Mononuclear cell (primary cell): ENCODE measurements at regions not wholly inside any gene's neighbourhood (a gene's known extent, or its start where the extent isn't known, plus 50 kb on each side); places are given as distances from the start of the nearest gene placed in this dataset.

Source experiments
- H3K27me3 ChIP-seq: 2 replicates; pipeline ENCODE4 v1.6.0; 2011; ENCODE audit warnings: low read length, control low read depth; ENCODE audit not compliant: insufficient read depth
- H3K4me1 ChIP-seq: 2 replicates; pipeline ENCODE4 v1.5.1; 2011; ENCODE audit warnings: mild to moderate bottlenecking, low read length, control low read depth; ENCODE audit not compliant: insufficient read depth
- H3K4me3 ChIP-seq: 2 replicates; pipeline ENCODE4 v1.5.1; 2011; ENCODE audit warnings: mild to moderate bottlenecking, low read length, moderate library complexity
- H3K9me3 ChIP-seq: 2 replicates; pipeline ENCODE4 v1.5.1; 2011; ENCODE audit warnings: low read depth, mild to moderate bottlenecking, control low read depth, low read length

- Histone ChIP-seq H3K4me3 (no peak overlapping the region), H3K4me1 (no peaks in the 10 kb centered on the region), H3K27me3 (no peaks in the 10 kb centered on the region), H3K9me3 (no peaks in the 10 kb centered on the region)
Measured at GRCh38 chr6:56766139-56766805, 123.6 kb upstream of the DST start.

GRCh38 chr6:56765494-56765893, 122.8 kb upstream of the DST start:
- Histone ChIP-seq H3K9me3 (no peaks in the 10 kb centered on the region), H3K27me3 (no peaks in the 10 kb centered on the region), H3K4me3 (no peak overlapping the region), H3K4me1 (no peaks in the 10 kb centered on the region)

DNA sequence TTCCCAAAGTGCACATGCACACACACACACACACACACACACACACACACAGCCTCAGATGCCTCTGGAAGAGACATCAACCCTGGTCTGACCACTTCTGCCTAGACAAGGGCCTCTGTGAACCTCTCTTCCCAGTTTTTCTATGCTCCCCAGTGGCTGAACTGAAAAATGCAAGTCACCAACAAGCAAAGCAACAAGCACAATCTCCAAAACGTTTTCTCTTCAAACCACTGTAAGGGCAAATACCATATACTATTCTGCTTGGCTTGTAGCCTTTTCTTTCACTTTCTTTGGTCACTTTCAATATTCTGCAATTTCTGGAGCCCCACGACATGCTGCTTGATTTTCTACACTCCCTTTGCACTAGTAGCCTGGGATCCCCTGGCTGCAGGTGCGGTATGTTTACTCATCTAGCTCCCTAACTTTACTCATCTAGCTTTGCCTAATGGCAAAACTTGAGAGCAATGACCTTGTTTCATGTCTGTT, 121.4 kb upstream of the DST start:
- no peaks in the 10 kb centered on the region for H3K27me3 ChIP-seq
- no peak overlapping the region for H3K4me3 ChIP-seq
- no peaks in the 10 kb centered on the region for H3K4me1 ChIP-seq
- no peaks in the 10 kb centered on the region for H3K9me3 ChIP-seq

- no peaks in the 10 kb centered on the region for H3K9me3 ChIP-seq
- no peak overlapping the region for H3K4me3 ChIP-seq
- H3K27me3 ChIP-seq: no peaks in the 10 kb centered on the region
- no peaks in the 10 kb centered on the region for H3K4me1 ChIP-seq
Measured at GRCh38 chr6:56761651-56762050, 119.0 kb upstream of the DST start.

DNA sequence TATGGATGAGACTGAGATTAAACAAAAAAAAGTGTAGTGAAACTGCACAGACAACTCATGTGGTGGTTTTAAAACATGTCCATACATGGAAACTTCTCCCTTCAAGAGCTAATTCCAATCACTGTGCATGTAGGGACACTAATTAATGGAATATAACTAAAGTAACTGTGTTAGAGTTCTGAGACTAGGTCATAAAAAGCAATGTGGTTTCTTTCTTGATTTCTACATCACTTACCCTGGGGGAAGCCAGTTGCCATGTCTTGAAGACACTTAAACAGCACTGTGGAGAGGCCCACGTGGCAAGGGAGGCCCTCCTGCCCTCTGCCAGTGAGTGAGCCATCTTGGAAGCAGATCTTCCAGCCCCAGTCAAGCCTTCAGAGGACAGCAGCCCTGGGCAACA, 118.2 kb upstream of the DST start:
- no peaks in the 10 kb centered on the region for H3K9me3 ChIP-seq
- H3K4me3 ChIP-seq: no peak overlapping the region
- no peaks in the 10 kb centered on the region for H3K27me3 ChIP-seq
- H3K4me1 ChIP-seq: no peaks in the 10 kb centered on the region

GRCh38 chr6:56759521-56759920, 116.8 kb upstream of the DST start:
- Histone ChIP-seq H3K27me3 (no peaks in the 10 kb centered on the region), H3K4me3 (no peak overlapping the region), H3K9me3 (no peaks in the 10 kb centered on the region), H3K4me1 (no peaks in the 10 kb centered on the region)

DNA sequence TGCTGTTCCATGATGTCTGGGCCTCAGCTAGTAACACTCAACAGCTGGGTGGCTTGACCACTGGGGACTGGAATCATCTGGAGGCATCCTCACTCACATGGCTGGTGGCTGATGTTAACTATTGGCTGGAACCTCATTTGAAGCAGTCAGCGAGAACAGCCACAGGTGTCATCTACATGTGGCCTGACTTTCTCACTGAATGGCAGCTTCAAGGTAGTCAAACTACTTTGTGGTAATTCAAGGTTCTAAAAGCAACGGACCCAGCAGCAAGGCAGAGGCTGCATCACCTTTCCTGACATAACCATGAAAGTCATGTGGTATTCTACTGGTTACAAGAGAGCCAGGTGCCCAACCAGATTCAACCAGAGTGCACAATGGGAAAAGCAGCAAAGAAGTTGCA, 115.9 kb upstream of the DST start:
- Histone ChIP-seq H3K27me3 (no peaks in the 10 kb centered on the region), H3K4me3 (no peak overlapping the region), H3K9me3 (no peaks in the 10 kb centered on the region), H3K4me1 (no peaks in the 10 kb centered on the region)

GRCh38 chr6:56758120-56758519, 115.4 kb upstream of the DST start:
- H3K9me3 ChIP-seq: no peaks in the 10 kb centered on the region
- H3K4me1 ChIP-seq: no peaks in the 10 kb centered on the region
- H3K4me3 ChIP-seq: no peak overlapping the region
- no peaks in the 10 kb centered on the region for H3K27me3 ChIP-seq

DNA sequence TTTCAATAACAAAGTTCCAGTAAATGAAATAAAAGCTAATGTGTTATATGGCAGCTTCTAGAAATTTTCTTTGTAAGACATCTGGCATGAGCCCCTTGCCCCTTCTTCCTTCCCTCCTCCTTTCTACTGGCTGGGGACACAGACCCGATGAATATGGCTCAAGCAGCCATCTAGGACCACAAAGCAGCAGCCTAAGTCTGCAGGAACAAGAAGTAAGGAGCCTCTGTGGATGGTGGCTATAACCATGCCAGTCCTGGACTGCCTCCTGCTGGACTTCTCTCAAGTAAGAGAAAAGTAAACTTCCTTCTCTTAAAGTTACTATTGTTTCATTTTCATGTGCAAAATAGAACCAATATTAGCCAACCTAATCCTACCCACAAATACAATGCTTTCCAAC, 114.9 kb upstream of the DST start:
- Histone ChIP-seq H3K4me3 (no peak overlapping the region), H3K27me3 (no peaks in the 10 kb centered on the region), H3K9me3 (no peaks in the 10 kb centered on the region), H3K4me1 (no peaks in the 10 kb centered on the region)

DNA sequence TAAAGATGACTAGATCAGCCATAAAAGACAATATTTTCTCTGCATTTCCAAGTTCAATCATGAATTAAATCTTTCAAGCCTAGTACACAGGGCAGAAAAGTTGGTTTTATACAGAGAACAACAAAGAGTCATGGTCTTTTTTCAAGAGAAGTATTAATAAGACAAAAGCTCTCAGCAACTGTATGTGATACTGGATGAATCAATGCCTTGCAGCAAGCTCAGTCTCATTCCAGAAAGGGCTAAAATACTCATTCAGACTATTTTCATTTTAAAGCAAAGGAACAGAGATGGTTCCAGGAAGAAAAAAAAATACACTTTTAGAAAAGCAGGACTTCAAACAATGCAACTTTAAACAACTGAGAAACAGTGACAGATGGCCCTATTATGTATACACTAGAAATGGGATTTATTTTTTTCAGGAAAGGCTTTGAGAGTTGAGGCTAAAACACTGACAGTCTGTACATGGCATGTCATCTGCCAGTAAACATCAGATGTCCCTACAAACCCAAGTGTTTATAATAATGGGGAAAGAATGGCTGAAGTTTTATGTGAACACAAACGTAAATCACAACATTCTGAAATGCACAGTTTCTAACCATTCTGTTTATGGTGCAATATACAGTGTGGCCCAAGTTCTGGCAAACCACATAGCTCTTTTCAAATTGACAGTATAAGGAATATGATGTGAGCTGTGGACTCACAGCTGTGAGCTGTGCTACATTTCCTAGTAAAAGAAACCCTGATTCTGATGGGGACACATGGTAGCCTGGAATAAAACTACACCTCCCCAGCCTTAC, 114.3 kb upstream of the DST start:
- Histone ChIP-seq H3K4me1 (no peaks in the 10 kb centered on the region), H3K4me3 (no peak overlapping the region), H3K9me3 (no peaks in the 10 kb centered on the region), H3K27me3 (no peaks in the 10 kb centered on the region)

- Histone ChIP-seq H3K4me1 (no peaks in the 10 kb centered on the region), H3K9me3 (no peaks in the 10 kb centered on the region), H3K27me3 (no peaks in the 10 kb centered on the region), H3K4me3 (no peak overlapping the region)
Measured at GRCh38 chr6:56756219-56756789, 113.6 kb upstream of the DST start.

DNA sequence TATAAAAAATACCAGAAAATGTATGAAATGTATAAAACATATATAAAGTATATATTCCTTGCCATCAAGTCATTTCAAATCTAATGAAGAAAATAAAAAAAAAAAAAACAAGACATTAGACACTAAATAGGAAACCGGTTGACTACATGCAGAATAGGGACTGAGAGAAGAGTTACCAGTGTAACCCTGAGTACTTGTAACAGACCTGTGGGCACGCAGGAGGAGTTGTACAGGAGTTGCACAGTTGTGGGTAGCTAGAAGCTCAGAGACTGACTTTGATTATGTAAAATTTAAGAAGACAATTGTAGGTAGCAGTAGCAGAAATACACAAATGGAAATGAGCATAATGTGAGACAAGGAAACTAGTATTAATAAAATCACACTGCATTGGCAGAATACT, 112.4 kb upstream of the DST start:
- H3K4me1 ChIP-seq: no peaks in the 10 kb centered on the region
- no peaks in the 10 kb centered on the region for H3K27me3 ChIP-seq
- no peaks in the 10 kb centered on the region for H3K9me3 ChIP-seq
- no peak overlapping the region for H3K4me3 ChIP-seq

- no peaks in the 10 kb centered on the region for H3K9me3 ChIP-seq
- H3K27me3 ChIP-seq: no peaks in the 10 kb centered on the region
- H3K4me1 ChIP-seq: no peaks in the 10 kb centered on the region
- no peak overlapping the region for H3K4me3 ChIP-seq
Measured at GRCh38 chr6:56753811-56754210, 111.1 kb upstream of the DST start.

DNA sequence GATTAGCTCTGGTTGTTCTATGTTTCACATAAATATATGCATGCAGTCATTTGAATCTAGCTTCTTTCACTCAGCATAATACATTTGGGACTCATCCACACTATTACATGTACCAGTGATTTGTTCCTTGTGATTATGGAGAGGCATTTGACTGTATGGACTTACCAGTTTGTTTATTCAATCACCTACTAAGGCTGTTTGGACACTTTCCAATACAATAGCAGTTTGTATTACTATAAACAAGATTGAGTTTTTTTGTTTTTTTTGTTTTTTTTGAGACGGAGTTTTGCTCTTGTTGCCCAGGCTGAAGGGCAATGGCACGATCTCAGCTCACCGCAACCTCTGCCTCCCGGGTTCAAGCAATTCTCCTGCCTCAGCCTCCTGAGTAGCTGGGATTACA, 109.8 kb upstream of the DST start:
- Histone ChIP-seq H3K4me3 (no peak overlapping the region), H3K27me3 (no peaks in the 10 kb centered on the region), H3K9me3 (no peaks in the 10 kb centered on the region), H3K4me1 (no peaks in the 10 kb centered on the region)

- Histone ChIP-seq H3K9me3 (no peaks in the 10 kb centered on the region), H3K4me1 (no peaks in the 10 kb centered on the region), H3K4me3 (no peak overlapping the region), H3K27me3 (no peaks in the 10 kb centered on the region)
Measured at GRCh38 chr6:56752009-56752408, 109.3 kb upstream of the DST start.
